ENCODE measurements at regions not wholly inside any gene's neighbourhood (a gene's known extent, or its start where the extent isn't known, plus 50 kb on each side); places are given as distances from the start of the nearest gene placed in this dataset.

GRCh38 chr12:111154147-111154834 is 214.6 kb downstream of the PHETA1 start:
- DNase-seq (ENCODE audit: low read depth): no peak
- TF ChIP-seq CTCF (IDR thresholded peaks at IDR 0.05; ENCODE audit: insufficient read depth, low read depth, low read length, missing control alignments): no peak
- no peak overlapping the region for H3K4me3 ChIP-seq (ENCODE audit: low read length)

- DNase-seq (ENCODE audit: low read depth): no peak
- no peak for TF ChIP-seq CTCF (IDR thresholded peaks at IDR 0.05; ENCODE audit: insufficient read depth, low read depth, low read length, missing control alignments)
- H3K4me3 ChIP-seq (ENCODE audit: low read length): no peak overlapping the region
These were observed 216.3 kb downstream of the PHETA1 start for GRCh38 chr12:111152561-111152960.

GRCh38 chr12:111150921-111151840 is 217.7 kb downstream of the PHETA1 start:
- no peak for DNase-seq (ENCODE audit: low read depth)
- H3K4me3 ChIP-seq (ENCODE audit: low read length): no peak overlapping the region
- no peak for TF ChIP-seq CTCF (IDR thresholded peaks at IDR 0.05; ENCODE audit: insufficient read depth, low read depth, low read length, missing control alignments)

GRCh38 chr12:111150360-111150759 is 218.5 kb downstream of the PHETA1 start:
- DNase-seq (ENCODE audit: low read depth): no peak
- no peak for TF ChIP-seq CTCF (IDR thresholded peaks at IDR 0.05; ENCODE audit: insufficient read depth, low read depth, low read length, missing control alignments)
- no peak overlapping the region for H3K4me3 ChIP-seq (ENCODE audit: low read length)

GRCh38 chr12:111149299-111149698 is 219.6 kb downstream of the PHETA1 start:
- H3K4me3 ChIP-seq (ENCODE audit: low read length): no peak overlapping the region
- TF ChIP-seq CTCF (IDR thresholded peaks at IDR 0.05; ENCODE audit: insufficient read depth, low read depth, low read length, missing control alignments): no peak
- no peak for DNase-seq (ENCODE audit: low read depth)

GRCh38 chr12:111148005-111148404 is 220.9 kb downstream of the PHETA1 start:
- no peak overlapping the region for H3K4me3 ChIP-seq (ENCODE audit: low read length)
- no peak for TF ChIP-seq CTCF (IDR thresholded peaks at IDR 0.05; ENCODE audit: insufficient read depth, low read depth, low read length, missing control alignments)
- no peak for DNase-seq (ENCODE audit: low read depth)
